ENCODE measurements at regions not wholly inside any gene's neighbourhood (a gene's known extent, or its start where the extent isn't known, plus 50 kb on each side); places are given as distances from the start of the nearest gene placed in this dataset.
"Not testable (repeated sequence)": the region's sequence is repeated elsewhere in the genome, so short reads cannot be mapped to it uniquely, and the experiment has no call there.

DNA sequence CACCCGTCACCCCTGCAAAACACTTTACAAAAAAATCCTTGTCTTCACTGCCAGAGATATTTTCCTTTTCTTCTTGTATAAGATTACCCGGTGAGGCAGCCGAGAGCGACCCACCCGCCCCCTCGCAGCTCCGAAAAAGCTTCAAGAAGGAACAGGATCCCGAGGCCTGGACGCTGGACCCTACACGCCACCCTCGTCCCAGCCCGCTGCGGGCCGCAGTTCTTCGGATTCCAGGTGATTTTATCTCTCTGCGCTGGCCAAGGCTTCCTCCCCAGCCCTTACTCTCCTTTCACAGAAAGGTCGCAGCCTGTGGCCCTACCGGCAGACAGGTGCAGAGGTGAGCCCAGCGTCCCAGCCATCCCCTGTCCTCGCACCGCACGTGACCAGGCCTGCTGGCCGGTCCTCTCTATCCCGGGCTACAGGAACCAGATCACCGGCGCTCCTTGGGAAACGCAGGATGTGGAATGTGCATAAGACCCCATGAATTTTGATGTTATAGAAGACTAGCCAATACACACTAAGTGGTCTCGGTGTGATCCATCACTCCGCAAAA is 2993.5 kb upstream of the TEKT4 start:
- not testable (repeated sequence) for H3K36me3 Mint-ChIP-seq (ENCODE audit: low read depth, unreplicated experiment); H3K4me1 ChIP-seq (ENCODE audit: insufficient read depth, low read length); H3K9me3 Mint-ChIP-seq (ENCODE audit: unreplicated experiment); H3K79me2 ChIP-seq (ENCODE audit: insufficient read depth, low read length); H3K4me1 Mint-ChIP-seq (ENCODE audit: low read depth, unreplicated experiment); FAIRE-seq; H3K9ac ChIP-seq (ENCODE audit: low read length); H3K27ac Mint-ChIP-seq (ENCODE audit: unreplicated experiment); H3K9me3 ChIP-seq (ENCODE audit: insufficient read depth, low read depth, low read length); H3K27ac ChIP-seq (ENCODE audit: low read depth, low read length); H2AFZ ChIP-seq (ENCODE audit: low read depth, low read length); H3K36me3 ChIP-seq (ENCODE audit: insufficient read depth, low read length); H3K4me2 ChIP-seq (ENCODE audit: low read length); H3K4me3 ChIP-seq (ENCODE audit: insufficient read depth, low read depth, low read length); H3K27me3 Mint-ChIP-seq (ENCODE audit: low read depth, unreplicated experiment); H3K4me3 Mint-ChIP-seq (ENCODE audit: unreplicated experiment); DNase-seq (ENCODE audit: low read depth); H3K27me3 ChIP-seq (ENCODE audit: insufficient read depth, low read length); H4K20me1 ChIP-seq (ENCODE audit: insufficient read depth, low read length)

DNA sequence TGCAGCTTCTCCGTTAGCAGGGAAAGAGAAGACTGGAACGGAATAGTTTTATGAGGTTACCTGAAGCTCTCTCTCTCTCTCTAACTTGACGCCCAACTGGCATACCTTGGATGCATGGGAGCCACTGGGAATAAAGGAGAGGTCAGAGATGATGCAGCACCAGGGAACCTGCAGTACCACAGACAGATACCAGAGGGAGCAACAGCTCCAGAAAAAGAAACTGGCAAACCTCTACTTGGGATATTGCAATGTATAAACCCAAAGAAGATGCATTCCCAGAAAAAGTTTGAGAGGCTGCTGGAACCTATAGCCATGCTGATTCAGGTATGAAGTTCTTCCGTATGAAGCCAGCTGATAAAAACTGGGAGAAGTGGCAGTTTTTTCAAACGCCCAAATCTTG is 2976.1 kb upstream of the TEKT4 start:
- H3K27ac ChIP-seq (ENCODE audit: low read depth, low read length); H3K4me2 ChIP-seq (ENCODE audit: low read length); H3K9me3 Mint-ChIP-seq (ENCODE audit: unreplicated experiment); H3K27ac Mint-ChIP-seq (ENCODE audit: unreplicated experiment); H3K79me2 ChIP-seq (ENCODE audit: insufficient read depth, low read length); FAIRE-seq; H3K27me3 Mint-ChIP-seq (ENCODE audit: low read depth, unreplicated experiment); H3K4me3 Mint-ChIP-seq (ENCODE audit: unreplicated experiment); H3K36me3 ChIP-seq (ENCODE audit: insufficient read depth, low read length); H3K27me3 ChIP-seq (ENCODE audit: insufficient read depth, low read length); H4K20me1 ChIP-seq (ENCODE audit: insufficient read depth, low read length); DNase-seq (ENCODE audit: low read depth); H3K9me3 ChIP-seq (ENCODE audit: insufficient read depth, low read depth, low read length); H3K4me1 ChIP-seq (ENCODE audit: insufficient read depth, low read length); H3K4me1 Mint-ChIP-seq (ENCODE audit: low read depth, unreplicated experiment); H3K9ac ChIP-seq (ENCODE audit: low read length); H3K4me3 ChIP-seq (ENCODE audit: insufficient read depth, low read depth, low read length); H3K36me3 Mint-ChIP-seq (ENCODE audit: low read depth, unreplicated experiment); H2AFZ ChIP-seq (ENCODE audit: low read depth, low read length): not testable (repeated sequence)

DNA sequence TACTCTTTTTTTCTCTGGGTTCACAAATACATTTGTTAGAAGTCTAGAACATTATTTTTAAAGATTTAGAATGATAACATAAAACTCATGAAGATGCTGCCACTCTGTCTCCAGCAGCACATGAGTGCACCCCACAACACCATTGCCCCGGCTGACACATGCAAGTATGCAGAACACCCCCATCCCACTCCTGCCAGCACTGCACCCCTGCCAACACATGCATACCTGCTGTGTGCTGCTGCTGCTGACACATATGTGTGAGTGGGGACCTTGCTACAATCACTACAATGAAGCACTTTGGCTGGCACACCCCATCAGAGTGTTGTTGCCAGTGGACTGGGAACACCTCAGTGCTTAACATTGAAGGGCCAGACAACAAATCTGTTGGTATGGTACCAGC is 2953.6 kb upstream of the TEKT4 start:
- H3K36me3 ChIP-seq (ENCODE audit: insufficient read depth, low read length); H3K4me3 ChIP-seq (ENCODE audit: insufficient read depth, low read depth, low read length); H4K20me1 ChIP-seq (ENCODE audit: insufficient read depth, low read length); H3K4me2 ChIP-seq (ENCODE audit: low read length); DNase-seq (ENCODE audit: low read depth); H3K79me2 ChIP-seq (ENCODE audit: insufficient read depth, low read length); H3K4me1 ChIP-seq (ENCODE audit: insufficient read depth, low read length); H2AFZ ChIP-seq (ENCODE audit: low read depth, low read length); H3K27ac Mint-ChIP-seq (ENCODE audit: unreplicated experiment); H3K9me3 Mint-ChIP-seq (ENCODE audit: unreplicated experiment); H3K36me3 Mint-ChIP-seq (ENCODE audit: low read depth, unreplicated experiment); H3K9me3 ChIP-seq (ENCODE audit: insufficient read depth, low read depth, low read length); FAIRE-seq; H3K4me3 Mint-ChIP-seq (ENCODE audit: unreplicated experiment); H3K27ac ChIP-seq (ENCODE audit: low read depth, low read length); H3K9ac ChIP-seq (ENCODE audit: low read length); H3K27me3 Mint-ChIP-seq (ENCODE audit: low read depth, unreplicated experiment); H3K27me3 ChIP-seq (ENCODE audit: insufficient read depth, low read length); H3K4me1 Mint-ChIP-seq (ENCODE audit: low read depth, unreplicated experiment): not testable (repeated sequence)
